HG02588 (cell line): ENCODE measurements at regions not wholly inside any gene's neighbourhood (a gene's known extent, or its start where the extent isn't known, plus 50 kb on each side); places are given as distances from the start of the nearest gene placed in this dataset.

Source experiments
- ATAC-seq: cut with Tn5 transposase; IDR thresholded peaks from one replicate; pipeline ENCODE4 v1.9.1; 2021; ENCODE audit warnings: mild to moderate bottlenecking, moderate library complexity; ENCODE audit not compliant: unreplicated experiment

DNA sequence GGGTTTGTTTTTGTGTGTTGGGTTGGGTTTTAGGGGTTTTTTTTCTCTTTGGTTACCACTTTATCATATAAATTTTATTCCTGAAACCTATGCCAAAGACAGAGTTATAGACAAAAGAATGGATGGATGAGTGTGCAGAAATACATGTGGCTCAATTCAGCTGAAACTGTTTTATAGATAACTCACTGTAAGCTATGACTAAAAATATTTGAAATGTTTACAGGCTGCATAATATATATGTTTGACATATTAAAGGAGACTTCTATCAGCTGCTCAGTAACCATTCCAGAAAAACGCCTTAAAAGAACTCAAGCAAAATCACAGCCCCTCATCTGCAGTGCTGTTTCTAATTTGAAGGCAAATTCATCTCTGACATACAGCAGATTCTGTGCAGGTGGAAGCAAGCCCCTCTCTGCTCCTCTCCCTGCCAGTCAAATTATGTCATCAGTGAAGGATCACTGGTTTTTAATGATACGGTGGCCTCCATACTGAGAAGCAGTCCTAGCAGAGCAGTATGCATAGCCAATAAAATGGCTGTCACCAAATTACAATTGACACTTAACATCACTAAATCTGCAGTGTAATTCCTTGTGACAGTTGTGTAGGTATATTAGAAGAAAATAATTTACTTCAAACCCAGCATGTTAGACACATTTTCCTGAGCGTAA is 301.6 kb downstream of the NR2F1-AS1 start:
- no peak for ATAC-seq

DNA sequence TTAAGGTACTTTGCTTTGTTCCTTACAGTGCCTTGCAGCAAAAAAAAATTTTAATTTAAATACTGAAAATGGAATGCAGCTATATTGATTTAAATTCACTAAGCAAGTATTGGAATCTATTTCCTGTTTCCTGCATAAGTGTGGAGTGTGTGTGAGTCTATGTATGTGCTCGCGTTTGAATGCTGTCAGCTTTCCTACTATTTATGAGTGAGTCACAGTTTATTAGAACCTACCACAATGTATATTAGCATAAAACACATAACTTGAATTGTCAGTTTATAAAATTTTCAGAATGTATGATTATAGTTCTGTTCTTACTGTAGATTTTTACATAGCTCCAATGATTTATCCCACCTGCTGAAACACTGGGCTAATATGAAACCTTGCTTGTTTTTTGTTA is 302.1 kb downstream of the NR2F1-AS1 start:
- ATAC-seq: no peak

DNA sequence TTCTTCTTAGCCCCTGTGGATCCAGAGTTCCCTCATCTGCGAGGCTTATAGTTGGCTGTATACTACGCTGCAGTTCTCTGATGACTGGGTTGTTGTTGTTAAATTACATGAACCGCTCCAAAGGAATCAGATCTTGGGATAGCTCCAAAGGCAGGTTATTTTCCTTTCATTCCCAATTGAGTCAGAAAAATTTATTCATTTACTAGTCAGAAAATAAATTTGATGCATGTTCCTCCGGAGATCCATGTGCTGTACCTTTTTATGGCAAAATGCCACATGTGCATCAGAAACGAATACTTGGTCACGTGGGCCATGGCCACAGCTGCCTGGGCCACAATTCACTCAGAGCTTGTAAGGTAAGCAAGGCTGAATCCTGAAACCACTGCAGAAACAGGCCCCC is 304.0 kb downstream of the NR2F1-AS1 start:
- no peak for ATAC-seq

DNA sequence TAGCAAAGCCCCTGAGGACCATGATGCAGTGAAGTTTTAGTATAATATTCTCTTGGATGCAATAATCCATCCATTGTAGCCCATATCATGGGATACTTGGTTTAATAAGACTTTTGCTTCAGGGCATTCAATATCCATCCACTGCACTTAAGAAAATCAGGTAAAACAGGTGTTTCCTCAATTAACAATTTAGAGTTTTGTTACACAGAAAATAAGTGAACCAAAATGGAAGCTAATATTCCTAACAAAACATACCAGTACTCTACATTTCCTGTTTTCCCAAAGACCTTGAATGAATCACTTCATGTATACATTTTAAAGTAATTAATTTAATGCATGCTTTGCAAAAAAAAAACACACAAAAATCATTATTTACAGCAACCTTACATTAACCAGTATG is 305.6 kb downstream of the NR2F1-AS1 start:
- no peak for ATAC-seq

DNA sequence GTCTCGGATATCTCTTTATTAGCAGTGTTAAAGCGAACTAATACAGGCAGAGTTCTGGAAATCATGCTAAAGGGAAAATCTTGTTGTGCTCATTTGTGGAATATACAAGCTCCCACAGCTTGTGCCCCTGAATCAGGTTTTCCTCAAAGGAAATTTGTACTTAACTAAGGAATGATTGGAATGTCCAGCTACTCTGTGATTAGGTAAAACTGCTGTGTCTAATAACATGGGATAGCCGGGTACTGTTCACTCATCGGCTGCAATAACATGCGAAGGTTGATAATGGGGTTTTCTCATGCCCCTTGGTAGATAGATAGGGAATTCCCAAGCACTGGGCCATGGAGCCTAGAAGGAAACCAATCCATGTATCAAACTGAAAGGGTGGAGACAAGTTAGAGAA is 306.7 kb downstream of the NR2F1-AS1 start:
- ATAC-seq: no peak

DNA sequence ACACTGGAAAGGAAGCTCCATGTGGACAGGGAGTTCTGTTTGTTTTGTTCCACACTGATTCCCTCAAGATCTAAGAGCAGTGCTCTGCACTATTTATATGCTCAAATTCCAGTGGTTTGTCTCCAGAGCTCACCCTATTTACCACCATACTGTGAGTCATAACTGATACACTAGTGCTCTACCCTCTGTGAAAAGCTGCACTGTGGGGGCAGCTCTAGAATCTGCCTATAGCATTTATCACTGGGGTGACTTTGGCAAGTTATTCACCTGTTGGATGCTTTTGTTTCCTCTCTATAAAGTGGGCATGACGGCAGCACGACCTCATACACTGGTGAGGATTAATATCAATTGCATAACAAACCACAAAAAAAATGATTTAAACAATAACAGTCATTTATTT is 307.8 kb downstream of the NR2F1-AS1 start:
- no peak for ATAC-seq

DNA sequence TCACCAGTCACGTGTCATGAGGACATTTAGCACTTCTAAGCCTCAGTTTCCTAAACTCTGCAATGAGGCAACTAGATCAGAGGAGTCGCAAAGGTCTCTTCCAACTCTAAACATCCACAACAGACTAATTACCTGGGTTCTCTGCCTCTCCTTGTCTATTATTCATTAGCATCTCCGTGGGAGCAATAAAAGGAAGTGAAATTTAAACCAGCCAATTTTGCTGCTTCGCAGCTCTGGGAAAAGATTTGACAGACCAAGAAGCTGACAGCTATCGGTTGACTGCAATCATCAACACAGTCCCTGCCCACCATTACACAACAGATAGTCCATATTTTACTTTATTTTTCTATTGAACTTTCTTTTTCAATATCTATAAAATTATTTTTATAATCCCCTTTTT is 308.9 kb downstream of the NR2F1-AS1 start:
- ATAC-seq: no peak

DNA sequence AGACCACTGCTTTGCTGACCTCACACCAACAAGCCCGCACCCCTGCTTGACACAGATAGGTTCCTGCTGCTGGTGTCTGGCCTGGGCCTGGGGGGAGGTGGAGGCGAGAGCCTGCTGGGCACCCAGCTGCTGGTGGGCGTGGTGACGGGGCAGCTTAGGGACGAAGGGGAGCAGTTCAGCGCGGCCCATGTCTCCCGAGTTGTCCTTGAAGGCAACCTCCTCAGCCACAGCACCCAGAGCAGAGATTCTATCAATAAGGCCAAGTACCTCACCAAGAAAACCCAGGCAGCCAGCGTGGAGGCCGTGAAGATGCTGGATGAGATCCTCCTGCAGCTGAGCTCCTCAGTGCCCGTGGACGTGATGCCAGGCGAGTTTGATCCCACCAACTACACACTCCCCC is 313.3 kb downstream of the NR2F1-AS1 start:
- ATAC-seq: no peak

DNA sequence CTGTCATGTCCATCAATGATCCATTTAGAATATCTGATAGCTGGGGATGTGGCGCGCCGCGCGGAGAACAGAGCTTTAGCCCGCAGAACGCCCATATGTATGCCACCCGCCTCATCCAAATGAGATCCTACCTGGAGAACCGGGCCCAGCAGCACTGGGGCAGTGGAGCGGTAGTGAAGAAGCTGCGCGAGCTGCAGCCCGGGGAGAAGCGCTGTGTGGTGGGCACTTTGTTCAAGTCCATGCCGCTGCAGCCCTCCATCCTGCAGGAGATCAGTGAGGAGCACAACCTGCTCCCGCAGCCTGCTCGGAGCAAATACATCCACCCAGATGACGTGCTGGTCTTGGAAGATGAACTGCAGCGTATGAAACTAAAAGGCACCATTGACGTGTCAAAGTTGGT is 313.7 kb downstream of the NR2F1-AS1 start:
- no peak for ATAC-seq

DNA sequence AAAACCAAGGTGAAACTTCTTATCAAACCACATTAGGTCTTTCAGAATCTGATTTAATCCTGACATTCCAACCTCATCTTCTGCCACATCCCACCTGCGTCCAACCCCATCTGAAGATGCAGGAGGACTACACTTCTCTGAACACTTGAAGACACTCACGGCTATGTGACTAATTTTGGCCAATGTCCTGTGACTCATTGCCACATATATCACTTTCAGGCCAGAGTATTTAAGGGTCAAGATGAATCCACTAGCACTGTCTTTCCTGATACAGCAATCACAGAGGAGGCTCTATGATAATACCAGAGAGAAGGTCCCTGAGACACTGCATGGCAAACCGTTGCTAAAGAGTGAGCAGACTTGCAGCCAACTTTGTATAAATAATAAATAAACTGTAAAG is 323.4 kb downstream of the NR2F1-AS1 start:
- no peak for ATAC-seq

DNA sequence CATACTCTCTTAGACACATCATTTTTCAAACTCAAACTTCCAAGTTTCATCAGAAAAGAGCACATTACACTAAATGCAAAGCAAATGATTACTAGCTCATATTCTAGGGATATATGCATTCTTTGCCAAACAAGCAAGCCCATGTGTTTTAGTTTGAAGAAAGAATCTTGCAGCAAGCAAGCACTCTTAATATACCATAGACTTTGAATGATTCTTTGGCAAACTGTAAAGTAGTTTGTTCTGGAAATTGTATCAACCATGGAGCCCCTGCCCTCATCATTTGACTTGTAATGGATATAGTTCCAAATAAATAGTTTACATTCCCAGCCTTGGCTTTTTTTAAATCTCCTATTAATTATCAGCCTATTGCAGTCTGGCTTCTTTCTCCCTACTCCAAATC is 325.2 kb downstream of the NR2F1-AS1 start:
- ATAC-seq: no peak

DNA sequence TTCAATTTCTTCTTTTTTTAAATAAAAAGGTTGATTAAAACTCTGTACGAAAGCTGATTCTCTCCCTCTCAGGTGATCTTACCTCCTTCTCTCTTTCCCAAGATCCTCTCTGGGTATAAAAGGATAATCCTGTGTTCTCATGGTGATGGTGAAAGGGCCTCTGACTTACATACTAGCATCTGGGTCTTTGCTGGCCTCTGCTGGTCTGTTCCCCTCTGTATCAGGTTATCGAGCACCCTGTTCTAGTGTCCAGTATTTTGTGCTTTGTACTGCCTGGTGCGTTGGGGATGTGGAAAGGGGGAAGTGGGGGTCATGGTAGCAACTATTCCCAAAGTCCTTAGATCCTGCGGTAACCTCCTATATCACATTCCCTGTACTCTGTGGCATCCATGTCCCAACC is 328.9 kb downstream of the NR2F1-AS1 start:
- no peak for ATAC-seq

DNA sequence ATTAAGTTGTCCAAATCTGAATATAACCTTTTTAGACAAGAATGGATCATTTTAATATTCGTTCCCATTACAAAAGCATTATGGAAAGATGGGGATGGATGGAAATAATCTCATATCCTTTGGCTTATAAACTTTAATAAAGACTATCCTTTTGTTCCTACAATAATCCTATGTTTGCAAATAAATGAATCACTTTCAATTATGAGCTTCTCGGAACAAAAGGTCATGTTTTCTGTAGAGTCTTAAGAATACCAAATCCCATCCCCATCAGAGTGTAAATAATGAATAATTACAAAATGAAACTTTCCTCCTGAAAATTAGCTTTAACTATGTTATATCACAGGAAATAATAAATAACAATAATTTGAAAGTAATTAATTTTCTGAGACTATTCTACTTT is 329.7 kb downstream of the NR2F1-AS1 start:
- ATAC-seq: no peak

DNA sequence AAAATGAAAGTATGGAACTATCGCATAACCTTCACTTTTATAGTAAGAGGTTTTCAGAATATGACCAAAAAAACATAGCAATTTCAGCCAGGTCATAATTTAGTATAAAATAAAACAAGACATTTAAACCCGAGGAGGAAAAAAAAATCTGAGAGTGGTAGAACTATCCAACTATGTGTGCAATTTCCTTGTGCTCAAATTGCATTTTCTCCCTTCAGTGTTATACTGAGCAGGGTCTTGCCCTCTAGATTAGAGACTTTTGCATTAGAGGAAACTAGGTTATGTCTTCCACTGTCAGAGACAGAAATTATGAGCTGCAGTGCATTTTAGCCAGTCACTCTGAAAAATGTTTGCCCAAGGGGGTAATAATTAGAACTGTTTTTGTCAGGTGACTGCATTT is 330.6 kb downstream of the NR2F1-AS1 start:
- ATAC-seq: no peak

DNA sequence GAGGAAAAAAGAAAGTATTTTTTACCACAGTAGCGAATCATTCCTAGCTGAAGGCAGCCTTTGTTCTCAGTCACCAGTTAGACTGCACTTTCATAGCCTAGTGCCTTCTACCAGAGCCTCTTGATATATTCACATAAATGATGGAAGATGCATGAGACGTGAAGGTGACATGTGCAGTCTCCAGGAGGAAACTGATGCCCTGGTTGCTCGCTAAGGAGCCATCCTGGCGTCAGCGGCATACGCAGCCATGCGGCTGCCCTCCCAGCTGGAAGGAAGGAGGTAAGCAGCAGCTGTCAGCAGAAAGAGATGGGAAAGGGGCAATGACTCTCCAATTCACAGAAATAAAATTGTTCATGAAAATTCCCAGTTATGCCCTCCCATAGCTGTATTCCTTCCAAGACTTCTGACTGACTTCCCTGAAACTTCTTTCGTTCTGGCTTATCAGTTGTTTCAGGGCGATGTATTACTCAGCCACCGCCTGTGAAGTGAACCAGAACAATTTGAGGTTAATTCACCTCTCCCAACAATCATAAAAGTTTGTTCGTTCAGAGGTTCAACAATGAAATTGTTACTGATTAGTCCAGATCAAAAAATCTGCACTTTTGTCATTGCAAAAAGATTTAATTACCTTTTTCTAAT is 331.2 kb downstream of the NR2F1-AS1 start:
- ATAC-seq: no peak

DNA sequence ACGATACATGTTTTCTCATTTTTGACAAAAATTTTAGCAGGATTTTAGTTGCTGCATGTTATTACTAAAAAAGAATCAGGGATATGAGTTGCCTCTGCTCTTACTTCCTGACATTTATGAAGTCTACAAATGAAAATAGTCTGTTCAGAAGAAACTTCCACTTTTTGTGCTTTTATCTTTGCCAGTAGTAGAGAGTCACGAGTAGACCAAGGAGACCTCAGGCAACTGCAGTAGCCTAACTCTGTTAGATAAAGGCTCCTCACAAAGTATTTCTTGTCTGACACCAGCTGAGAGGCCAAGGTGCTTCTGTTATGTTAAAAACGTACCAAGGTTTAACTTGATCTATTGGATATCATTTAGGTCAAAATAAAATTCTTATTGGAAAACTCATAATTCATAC is 333.9 kb downstream of the NR2F1-AS1 start:
- ATAC-seq: no peak

DNA sequence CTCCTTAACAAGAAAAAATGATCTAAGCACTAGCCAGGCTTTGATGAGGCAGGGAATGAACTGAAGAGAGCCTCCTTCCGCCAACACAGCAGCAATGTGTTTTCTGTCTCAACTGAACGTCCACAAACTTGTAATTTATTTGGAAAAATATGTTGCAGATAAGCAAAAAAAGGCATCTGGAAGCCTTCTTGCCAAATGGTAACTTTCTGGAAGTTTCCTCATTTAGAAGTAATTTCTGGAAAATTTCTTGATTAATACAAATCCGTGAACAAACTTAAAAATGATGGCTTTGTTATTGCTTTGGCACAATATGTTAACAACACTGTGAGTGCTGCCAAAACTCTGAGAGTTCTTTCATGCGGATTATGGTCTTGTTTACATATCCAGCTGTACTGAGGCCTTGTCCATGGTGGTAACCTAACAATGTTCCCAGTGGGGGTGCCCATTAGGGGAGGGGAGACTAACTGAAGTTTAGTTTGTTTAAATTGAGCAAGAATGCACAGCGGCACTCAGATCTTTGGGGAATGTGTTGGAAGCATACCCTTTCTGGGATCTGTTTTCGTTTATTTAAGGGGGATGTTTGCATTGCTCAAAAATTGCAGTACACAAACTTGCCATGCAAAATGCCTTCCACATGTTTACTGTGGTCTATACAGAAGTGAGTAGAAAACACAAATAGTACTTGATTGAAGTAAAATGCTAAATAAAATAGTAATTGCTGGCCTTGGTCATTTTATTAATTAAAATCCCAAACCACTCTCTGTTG is 334.7 kb downstream of the NR2F1-AS1 start:
- no peak for ATAC-seq

DNA sequence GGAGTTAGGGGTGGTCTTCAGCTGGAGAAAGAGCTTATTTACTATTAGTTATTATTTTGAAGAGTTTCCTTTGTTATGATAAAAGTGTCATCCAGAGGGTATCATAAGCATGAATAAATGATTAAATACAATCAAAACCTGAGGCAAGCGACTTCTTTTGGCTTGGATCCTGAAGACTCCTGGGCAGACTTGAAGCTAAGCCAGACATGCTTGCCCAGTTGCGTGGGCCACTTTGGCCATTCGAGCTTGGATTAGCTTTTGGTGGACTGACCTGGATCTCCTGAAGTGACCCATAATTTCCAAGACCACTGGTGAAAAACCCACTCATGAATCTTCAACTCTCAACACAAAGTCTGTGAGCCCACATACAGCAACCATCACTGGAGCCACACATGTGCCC is 335.8 kb downstream of the NR2F1-AS1 start:
- no peak for ATAC-seq

DNA sequence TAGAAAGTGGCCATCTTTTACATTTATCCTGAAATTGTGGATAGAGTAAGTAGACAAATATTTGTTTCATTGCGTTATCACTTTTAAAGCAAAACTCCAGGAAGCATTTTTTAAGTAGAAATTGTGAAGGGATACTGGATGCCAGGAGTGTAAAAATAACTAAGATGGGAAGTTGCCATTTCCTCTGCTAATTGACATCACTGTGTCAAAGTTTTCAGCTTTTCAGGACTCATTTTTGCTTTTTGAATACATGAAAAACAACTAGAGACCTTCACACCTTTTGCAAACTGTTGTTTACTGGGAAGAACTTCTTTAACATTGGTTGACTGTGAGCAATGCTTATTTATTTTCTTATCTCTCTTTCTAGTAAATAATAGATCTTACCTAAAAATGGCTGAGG is 337.5 kb downstream of the NR2F1-AS1 start:
- ATAC-seq: no peak

DNA sequence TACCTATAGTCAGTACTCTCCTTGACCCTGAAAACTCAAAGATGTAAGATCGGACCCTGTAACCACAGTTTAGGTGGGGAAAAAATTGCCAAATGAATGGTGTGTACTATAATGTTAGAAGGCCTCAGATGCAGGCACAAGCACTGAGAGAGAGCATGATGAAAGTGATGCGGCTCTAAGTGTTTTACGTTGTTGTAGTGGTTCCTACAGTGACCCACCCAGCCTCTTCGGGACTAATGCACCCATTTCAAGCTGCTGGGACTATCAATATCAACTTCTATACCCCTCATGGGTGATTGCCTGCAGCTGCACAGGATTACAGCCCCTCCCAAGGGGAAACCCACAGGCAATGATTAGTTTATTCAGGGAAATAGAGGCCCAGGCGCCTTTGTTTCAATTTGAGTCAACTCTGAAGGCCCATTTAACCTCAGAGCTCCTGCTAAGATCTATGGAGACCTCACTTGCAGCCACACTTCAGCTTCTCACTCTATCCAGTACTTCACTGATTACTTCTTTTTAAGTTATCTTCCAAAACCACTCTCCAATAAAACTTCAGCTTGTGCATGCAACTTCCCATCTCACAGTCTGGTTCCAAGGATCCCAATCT is 340.7 kb downstream of the NR2F1-AS1 start:
- ATAC-seq: no peak

DNA sequence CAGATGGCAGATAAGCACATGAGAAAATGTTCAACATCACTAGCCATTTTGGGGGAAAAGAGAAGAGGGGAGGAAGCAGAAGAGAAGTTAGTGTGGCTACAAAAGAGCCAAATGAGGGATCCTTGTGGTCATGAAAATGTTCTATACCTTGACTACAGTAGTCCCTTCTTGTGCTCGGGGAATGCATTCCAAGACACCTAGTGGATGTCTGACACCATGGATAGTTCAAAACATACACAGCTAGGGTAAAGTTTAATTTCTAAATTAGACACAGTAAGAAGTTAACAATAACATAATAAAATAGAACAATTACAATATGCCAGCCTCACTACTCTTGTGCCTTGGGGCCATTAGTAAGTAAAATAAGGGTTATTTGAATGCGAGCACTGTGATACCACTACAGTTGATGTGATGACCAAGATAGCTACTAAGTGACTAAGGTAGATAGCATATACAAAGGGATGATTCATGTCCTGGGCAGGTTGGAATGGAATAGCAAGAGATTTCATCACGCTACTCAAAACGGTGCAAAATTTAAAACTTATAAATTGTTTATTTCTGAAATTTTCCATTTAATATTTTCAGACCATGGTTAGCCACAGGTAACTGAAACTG is 344.1 kb downstream of the NR2F1-AS1 start:
- no peak for ATAC-seq
